Nucleus accumbens (tissue), 56 donors: ENCODE measurements at regions not wholly inside any gene's neighbourhood (a gene's known extent, or its start where the extent isn't known, plus 50 kb on each side); places are given as distances from the start of the nearest gene placed in this dataset.

Experiments
- DNase-seq, 56 donors: peaks; one replicate each; lab custom pipeline; 2025; lab: John Stamatoyannopoulos, UW

DNA sequence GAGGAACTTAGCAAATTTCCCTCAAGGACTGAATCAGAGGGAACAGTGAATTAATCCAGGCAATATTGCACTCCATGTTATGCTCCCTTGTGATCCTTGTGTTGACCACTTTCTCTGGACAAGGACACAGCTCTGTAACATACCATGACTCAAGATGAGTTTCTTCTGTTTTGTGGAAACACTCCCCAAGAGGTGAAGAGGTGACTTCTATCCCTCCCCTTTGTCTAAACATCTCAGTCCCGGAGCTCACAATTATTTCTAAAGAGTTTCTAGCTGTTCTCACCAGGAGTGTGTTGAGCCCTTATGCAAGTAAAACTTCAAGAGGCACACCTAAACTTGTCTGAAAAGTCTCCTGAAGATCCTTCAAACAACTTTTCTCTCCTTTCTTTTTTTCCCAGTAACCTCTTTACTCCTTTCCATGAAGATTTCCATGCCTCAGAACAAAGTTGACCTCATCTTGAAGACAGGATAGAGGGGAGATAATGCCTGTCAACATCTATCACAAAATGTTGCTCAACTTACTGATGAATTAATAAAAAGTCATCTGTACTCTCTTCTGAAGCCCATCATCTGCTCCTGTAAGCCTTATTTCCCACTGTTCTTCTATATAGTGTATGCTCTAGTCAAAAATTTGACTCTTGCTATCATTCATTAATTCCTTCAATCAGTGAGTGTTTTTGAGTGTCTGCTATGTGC lies 429.1 kb downstream of the SPRY1 start:
- DNase-seq = no peak

DNA sequence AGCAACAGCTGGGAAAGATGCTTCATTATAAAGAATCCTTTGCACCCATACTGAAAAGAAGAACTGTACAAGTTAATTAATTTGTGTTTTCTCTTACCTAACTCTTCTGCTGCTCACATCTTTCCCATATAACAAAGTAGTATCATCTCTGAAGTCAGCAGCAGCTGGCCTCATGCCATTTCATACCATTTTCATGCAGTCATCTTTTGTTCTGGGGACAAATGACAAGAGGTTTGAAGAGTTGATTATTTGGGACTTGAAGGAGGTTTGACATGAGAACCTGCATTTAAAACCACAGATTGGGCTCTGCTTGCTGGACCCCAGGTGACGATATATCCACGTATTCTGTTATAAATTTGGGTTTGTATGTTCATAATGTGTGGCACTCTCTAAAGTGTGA lies 430.3 kb downstream of the SPRY1 start:
- no peak for DNase-seq

DNA sequence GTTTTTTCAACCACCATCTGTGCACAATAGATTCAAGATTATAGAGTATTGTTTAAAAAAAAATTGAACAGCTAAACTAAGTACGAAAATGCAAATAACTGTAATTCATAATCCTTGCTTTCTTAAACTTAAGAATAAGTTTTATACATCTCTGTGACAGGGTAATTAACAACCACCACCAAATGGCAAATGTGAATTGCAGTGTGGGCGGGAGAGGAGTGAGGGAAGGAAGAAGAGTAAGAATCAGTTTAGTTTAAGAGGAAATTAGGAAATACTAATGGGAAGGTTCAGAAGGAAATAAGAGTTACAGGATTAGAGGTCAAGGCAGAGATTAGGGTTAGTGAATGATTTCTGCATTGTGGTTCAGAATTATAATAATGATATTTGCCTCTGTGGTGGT lies 430.9 kb downstream of the SPRY1 start:
- DNase-seq = peak in 5 of 56 donors; percentile 4 to 9 (median 5)

DNA sequence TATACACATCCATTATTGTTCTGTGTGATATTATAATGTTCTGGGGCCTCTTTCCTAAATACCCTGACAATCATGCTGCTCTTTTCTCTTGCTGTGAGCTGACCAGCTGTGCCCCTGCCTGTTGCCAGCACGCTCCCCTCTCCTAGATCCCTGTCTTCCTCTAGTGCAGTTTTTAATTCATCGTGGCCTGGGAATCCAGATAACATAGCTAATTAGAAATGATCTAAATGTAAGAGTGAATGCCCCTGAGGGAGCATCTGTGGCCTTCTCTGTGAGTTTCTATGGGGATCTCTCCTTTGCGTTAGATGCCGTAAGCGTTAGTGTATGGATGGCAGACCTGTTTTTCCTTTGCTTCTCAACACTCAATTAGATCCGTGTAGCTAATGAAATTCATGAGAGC lies 434.3 kb downstream of the SPRY1 start:
- DNase-seq = no peak

DNA sequence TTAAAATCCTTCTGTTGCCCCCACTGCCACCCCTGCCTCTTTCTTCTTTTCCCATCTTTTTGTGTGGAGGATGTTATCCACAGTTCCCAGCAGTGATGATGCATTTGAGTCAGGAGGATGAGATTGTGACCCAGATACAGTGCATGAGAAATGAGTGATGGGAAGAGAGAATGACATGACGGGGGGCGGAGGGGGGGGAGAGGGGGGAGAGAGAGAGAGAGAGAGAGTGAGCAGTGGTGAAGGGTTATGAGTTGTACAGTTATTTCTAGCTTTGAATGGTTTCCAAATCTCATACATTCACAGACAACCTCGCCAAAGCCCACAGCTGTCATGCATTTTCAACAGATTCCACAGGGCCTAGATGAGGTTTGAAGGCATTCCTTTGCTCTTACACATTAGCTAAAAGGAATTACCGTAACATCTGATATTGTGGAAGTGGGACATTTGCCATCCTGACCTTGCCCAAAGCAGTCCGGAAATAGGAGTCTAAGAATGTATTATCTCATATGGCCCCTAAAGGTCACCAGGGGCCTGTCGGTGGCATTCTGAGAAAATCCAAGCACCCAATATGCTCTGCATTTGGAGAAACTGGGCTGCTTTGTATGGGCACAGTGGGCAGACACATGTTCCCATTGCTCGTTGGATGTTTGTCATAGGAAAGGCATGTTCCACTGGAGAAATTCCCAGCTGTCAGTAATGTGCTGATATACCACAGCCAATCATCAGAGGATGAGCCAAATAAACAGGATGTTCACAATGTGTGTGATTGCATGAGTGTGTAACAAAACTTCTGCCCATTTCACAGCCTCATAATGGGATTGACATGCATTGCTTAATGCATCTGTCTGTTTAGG lies 435.8 kb downstream of the SPRY1 start:
- peak in 12 of 56 donors; percentile 2 to 52 (median 6) for DNase-seq

DNA sequence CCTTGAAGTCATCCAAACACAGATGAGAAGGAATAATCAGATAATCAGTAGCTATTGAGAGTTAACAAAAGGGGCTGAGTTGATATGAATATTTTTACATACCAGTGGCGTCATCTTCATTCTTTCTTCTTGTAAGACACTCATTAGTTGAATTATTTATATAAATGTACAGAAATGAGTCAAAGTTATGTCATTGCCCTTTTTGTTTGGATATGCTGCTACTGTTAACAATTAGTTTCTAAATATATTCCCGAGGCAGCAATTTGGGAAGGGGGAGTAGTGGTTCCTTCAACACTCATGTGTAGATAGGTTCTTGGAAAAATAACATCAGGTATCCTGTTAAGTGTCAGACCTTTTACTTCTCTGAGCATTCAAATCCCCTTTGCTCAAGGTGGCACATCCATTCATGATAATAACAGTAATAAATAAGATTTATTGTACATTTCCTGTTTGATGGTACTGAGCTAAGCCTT lies 436.6 kb downstream of the SPRY1 start:
- DNase-seq = no peak

DNA sequence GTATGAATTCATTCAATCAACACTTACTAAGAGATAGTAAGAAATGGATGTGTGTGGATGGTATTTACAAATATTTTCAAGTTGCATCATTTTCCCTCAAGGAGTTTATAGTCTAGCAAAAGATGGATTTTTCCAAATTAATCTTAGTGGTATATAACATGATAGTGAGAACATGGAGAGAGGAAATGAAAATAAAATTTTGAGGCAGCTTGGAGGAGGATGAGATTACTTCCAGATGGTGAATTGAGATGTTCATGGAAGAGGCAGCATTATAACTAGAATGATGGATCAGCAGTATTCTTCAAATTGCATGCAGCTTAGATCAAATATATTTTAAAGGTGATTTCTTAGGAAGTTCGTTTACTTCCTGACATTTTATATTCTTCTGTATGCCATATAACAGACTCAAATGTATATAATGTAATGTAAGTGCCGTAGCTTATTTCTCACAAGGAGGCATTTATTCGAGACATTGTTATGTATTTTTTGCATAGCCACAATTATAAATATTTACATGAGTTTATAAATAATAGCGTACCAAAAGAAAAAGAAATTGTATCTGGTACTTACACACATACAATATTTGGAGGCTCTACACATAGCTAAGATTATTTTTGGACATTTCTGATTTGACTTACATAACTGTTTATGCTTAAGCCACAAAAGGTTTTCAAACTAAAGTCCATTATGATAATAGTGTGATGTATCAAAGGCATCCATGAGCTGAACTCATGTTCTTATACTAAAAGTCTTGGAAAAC lies 439.4 kb downstream of the SPRY1 start:
- no peak for DNase-seq

DNA sequence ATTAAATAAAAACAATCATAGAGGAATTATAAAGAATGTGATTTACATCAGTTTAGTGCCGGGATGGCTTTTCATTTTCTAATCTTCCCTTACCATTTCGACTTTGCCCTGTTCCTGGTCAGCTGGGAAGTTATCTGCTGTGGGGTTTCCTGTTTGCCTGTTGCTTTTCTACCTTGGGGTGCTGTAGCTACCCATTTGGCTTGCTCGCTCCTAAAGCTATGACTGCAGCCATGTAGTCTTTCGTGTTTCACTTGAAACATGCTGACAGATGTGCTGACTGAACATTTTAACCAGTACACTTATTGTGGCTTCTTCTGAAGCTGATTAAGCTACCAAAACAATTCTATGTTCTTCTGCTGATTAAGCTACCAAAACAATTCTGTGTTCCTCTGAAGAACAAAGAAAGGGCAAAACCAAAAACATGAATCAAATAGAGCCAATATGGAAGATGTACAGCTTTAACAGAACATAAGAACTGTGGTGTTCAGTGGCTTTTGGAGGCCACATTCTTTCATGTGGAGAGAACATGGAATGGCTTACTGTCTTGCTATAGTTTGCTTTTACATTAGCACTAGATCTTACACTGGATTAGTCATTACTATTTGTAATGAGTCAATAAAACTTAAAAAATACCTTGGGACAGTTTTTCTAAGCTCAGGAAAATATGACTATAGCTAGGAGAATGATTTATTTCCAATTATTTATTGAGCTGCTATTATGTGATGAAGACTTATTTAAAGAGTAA lies 440.4 kb downstream of the SPRY1 start:
- DNase-seq = no peak

DNA sequence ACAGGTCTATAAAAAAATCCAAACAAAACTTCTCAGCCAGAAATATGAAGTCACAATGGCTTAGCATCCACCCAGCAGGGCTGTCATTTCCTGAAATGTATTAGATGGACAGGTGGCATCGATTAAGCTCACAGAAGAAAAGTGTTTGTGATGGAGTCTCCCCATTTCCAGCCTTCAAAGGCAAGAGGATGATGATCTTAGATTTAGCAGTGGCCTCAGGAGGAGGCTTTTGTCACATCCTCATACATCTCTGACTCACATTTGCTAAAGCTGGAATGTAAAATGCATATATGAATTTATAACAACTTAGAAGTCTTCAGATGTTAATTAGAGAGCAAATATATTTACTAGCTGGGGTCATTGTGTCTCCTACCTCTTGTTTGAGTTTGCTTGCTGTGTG lies 441.9 kb downstream of the SPRY1 start:
- DNase-seq = no peak

DNA sequence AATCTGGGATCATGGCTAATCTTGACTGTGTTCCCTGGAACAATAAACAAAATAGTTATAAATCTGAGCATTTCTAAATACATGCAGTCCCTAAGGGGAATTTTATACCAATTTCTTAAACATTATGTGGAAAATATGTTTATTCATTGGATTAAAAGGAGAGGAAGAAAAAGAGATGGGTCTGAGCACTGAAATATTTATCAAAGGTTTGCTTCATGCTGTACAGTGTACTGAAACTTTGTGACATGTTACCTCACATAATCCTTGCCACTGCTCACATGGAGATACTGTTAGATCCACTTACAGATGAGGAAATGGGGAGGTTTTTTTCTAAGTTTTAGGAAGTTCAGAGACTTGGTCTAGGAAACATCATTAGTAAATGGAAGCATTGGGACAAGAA lies 443.6 kb downstream of the SPRY1 start:
- no peak for DNase-seq

DNA sequence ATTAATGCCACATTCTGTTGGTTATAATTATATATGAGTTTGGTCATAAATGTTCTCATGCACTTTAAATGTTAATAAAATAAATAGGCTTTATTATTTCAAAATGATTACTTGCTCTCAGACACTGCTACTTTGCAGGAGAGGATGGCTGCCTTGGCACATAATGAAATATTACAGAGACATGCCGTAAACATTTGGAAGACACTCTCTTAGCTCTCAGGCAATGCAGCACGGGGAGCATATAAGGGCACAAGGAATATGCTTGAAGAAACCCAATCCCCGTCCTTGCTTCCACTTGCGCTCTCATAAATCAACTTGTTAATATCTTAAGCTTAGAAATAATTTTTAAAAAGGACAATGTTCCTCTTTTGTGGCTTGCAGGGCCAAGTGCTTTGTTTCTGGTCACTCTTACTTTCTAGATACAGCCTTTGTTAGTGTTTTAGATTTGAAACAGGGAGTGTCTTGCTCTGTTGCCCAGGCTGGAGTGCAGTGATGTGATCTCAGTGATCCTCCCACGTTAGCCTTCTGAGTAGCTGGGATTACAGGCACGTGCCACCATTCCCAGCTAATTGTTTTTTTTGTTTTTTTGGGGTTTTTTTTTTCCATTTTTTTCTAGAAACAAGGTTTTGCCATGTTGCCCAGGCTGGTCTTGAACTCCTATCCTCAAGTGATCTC lies 445.0 kb downstream of the SPRY1 start:
- DNase-seq = no peak

DNA sequence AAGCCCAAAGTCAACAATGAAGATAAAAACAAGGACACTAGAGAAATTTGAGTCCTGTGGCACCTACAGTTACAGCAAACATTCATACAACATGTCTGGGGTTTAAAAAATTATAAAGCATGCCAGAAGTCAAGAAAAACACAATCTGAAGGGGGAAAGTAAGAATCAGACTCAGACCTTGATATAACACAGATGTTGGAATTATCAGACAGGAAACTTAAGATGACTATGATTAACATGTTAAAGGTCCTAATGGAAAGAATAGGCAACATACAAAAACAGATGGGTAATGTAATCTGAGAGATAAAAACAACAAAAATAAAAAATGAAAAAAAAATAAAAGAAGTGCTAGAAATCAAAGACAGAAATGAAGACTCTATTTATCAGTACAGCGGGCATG lies 446.5 kb downstream of the SPRY1 start:
- DNase-seq = no peak

DNA sequence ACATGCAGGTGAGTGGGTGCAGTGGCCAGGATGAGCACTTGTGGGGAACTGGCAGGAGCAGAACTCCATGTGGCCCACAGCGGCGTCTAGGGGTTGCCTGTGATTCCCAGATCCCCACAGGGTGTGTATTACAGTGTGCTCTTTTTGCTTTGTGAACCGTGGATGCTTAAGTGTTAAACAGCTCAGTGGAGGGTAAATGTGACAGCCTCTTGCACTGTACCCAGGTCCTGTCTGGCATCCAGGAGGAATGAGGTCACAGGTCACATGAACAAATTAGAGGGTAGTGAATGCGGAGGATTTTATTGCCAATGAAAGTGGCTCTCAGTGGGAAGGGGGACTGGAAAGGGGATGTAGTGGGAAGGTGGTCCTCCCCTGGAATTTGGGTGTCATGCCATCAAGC lies 447.8 kb downstream of the SPRY1 start:
- no peak for DNase-seq

DNA sequence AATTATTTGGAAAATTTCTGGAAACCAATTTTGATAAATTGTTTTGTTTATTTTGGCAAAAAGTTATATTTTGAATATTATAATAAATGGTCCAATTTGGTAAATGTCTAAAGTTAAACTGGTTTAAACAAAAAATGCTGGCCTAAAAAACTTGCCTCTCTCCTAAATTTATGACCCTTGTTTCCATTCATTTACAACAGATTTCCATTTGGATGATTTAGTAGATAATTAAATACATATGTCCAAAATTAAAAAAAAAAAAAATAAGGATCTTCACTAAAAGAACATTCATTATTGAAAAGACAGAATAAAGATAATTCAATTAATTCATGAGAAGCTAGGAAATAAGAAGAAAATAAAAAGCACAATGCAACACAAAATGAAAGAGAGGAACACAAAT lies 449.5 kb downstream of the SPRY1 start:
- DNase-seq = no peak

DNA sequence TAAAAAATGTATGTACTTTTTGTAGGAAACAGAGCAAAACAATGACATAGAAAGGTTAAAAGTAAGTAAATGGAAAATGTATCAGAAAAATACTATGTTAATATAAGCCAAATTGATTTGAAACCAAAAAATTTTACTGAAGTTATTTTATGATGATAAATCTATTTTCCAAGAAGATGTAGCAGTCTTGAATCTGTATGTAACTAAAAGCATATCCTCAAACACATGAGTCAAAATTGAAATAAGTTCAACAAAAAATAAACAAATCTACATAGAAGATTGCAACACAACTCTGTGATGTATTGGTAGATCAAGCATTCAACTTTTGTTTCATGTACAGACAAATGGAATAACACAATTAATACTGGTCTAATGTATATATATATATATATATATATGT lies 450.0 kb downstream of the SPRY1 start:
- no peak for DNase-seq

DNA sequence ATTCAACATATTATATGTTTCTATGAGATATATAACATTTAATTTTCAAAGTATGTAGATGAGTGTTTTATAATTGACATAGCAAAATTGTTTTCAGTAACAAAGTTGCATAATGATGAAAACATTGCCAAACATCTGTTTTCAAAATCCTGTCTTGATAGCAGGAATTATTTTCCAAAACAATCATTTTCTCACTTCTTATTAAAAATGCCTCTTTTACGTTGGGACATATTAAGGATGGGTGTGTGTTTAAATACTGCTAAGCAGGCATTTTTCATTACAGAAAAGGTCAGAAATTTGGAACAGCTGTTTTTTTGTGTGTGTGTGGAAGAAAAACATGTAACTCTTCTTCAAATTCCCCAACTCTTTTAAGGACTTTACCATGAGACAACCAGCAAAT lies 452.0 kb downstream of the SPRY1 start:
- DNase-seq = no peak

DNA sequence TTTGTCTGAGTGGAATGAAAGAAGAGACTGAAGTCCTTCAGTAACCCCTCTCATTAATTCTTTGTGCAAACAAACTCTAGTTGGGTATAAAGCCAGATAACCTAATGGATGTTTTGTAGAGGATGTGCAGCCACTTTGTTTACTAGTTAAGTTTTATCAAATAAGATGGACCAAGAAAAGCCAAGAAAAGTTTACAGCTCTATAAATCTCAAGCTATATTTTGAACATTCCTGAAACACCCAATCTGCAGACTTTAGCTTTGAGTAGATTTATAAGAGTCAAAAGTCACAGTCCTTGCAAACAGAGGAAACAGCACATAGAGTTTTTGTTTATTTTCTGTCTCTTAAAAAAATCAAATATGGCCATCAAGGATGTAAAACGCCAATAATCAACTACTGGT lies 452.9 kb downstream of the SPRY1 start:
- no peak for DNase-seq

DNA sequence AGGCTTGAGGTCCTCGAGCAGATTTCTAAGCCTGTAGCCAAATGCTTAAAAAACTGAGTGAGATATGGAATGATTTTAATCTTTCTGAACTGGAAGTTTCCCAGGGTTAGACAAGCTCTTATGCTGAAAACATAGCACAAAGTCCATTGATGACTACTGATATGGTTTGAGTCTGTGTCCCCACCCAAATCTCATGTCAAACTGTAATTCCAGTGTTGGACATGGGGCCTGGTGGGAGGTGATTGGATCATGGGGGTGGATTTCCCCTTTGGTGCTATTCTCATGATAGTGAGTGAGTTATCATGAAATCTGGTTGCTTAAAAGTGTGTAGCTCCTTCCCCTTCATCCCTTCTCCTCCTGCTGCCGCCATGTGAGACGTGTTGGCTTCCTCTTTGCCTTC lies 454.9 kb downstream of the SPRY1 start:
- no peak for DNase-seq

DNA sequence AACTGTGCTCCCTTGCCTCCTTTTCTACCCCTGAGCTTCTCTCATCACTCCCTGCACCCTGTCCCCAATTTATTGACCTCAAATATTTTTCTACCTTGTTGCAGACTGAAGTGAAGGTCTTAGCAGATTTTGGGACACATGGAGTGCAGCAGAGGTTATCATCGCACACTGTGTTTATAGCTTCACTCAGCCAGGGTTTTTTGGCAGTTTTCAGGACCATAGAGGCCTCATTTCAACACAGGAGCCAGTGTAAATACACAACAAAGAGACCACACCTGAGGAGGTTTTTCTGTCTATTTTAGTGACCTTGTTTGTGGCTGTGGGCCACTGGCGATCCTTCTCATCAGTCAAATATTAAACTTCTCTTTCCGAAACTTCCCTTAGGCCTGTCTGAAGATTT lies 457.1 kb downstream of the SPRY1 start:
- DNase-seq = no peak
